Mammary epithelial cell (primary cell): ENCODE measurements at regions not wholly inside any gene's neighbourhood (a gene's known extent, or its start where the extent isn't known, plus 50 kb on each side); places are given as distances from the start of the nearest gene placed in this dataset.
"Not testable (repeated sequence)": the region's sequence is repeated elsewhere in the genome, so short reads cannot be mapped to it uniquely, and the experiment has no call there.

Source experiments
- EZH2 ChIP-seq: IDR thresholded peaks from 2 replicates; pipeline ENCODE4 v1.6.1; 2012; ENCODE audit warnings: low read length, inconsistent platforms, borderline replicate concordance
- TF ChIP-seq, protein P1 (sequence below), 2 donors: IDR thresholded peaks in 1 of 2; conservative IDR thresholded peaks in 1 of 2; 2 replicates each; pipeline ENCODE4 v1.5.1; 2011 to 2012; ENCODE audit warnings: inconsistent platforms in 2 of 2, low read length in 2 of 2, mild to moderate bottlenecking in 2 of 2, control low read depth in 1 of 2, low read depth in 1 of 2; ENCODE audit not compliant: insufficient read depth in 1 of 2; ENCODE audit errors: extremely low read depth in 1 of 2

DNA sequence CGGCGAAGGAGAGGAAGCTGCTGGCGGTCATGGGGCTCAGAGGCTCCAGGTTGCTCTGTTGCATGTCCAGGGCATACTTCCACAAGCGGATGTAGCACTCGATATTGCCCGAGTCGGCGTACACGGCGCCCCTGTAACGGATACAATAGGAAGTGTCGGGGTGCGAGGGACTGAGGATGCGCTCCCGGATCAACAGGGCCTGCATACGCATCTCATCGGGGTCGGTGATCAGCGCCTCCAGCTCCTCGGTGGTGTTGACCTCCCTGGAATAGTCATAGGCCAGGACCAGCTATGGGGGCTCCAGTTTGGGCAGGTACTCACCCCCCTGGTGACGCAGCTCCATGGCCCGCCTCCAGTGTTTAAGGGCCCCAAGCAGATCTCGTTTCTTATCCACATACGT, 150.8 kb downstream of the POTEC start:
- TF ChIP-seq, protein P1, sequence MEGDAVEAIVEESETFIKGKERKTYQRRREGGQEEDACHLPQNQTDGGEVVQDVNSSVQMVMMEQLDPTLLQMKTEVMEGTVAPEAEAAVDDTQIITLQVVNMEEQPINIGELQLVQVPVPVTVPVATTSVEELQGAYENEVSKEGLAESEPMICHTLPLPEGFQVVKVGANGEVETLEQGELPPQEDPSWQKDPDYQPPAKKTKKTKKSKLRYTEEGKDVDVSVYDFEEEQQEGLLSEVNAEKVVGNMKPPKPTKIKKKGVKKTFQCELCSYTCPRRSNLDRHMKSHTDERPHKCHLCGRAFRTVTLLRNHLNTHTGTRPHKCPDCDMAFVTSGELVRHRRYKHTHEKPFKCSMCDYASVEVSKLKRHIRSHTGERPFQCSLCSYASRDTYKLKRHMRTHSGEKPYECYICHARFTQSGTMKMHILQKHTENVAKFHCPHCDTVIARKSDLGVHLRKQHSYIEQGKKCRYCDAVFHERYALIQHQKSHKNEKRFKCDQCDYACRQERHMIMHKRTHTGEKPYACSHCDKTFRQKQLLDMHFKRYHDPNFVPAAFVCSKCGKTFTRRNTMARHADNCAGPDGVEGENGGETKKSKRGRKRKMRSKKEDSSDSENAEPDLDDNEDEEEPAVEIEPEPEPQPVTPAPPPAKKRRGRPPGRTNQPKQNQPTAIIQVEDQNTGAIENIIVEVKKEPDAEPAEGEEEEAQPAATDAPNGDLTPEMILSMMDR (conservative IDR thresholded peaks at IDR 0.05 in 1 of 2, IDR thresholded peaks at IDR 0.05 in 1 of 2; ENCODE audit: extremely low read depth in 1 of 2, insufficient read depth in 1 of 2, low read depth in 1 of 2, low read length in 2 of 2), result not testable (repeated sequence)
- not testable (repeated sequence) for TF ChIP-seq EZH2
